GM21529 (cell line): ENCODE measurements at regions not wholly inside any gene's neighbourhood (a gene's known extent, or its start where the extent isn't known, plus 50 kb on each side); places are given as distances from the start of the nearest gene placed in this dataset.

Experiments
- ATAC-seq: cut with Tn5 transposase; IDR thresholded peaks from one replicate; pipeline ENCODE4 v1.9.1; 2021; ENCODE audit not compliant: unreplicated experiment

DNA sequence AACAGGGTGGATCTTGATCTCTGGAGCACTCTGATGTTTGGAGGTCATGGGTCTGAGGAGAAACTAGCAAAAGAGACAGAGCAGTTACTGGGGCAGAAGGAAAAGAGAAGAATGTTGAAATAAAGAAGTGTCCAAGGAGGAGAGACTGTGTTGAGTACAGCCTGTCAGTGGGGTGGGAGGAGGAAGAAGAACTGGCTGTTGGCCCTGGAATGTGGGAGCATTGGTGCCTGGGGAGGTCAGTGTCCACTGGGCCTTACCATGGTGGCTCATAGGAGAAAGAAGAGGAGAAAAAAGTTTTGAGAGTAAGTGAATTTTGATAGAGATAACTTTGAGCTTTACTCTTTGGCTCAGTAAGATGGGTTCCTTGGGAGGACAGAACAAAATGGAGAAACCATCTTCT is 499.0 kb downstream of the TXNL1 start:
- ATAC-seq: no peak

DNA sequence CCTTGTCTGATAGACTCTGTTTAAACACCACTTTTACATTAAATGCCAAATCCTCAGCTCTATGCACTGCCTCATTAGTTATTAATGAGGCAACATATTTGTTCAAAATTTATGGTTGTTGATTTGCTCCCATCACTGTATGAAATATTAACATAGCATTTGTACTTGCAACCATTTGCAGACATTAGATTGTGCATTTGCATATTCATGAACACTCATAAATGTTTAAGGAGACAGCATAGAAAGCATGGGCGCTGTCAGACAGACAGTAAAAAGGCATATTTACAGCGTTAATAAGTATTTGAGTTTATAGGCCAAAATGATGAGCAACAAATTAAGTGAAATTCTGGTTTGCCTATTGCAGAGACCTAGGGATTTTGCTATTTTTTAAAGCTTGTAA is 502.3 kb downstream of the TXNL1 start:
- ATAC-seq: no peak

DNA sequence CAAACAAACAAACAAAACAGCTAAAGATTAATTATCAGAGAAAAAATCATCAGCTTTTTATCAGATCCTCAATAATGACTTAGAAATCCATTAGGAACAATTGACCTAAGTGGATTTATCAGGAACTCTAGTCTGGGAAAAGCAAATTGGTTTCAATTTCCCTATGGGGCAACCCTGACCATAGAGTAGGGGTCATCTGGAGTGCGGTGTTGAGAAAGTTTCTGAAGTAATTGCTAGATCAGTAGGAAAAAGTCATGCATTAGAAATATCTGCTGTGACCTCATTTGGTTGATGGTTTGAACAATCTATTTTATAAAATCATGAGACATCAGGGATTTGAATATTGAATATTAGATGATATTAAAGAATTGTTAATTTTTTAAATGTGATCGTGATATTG is 507.9 kb downstream of the TXNL1 start:
- no peak for ATAC-seq

DNA sequence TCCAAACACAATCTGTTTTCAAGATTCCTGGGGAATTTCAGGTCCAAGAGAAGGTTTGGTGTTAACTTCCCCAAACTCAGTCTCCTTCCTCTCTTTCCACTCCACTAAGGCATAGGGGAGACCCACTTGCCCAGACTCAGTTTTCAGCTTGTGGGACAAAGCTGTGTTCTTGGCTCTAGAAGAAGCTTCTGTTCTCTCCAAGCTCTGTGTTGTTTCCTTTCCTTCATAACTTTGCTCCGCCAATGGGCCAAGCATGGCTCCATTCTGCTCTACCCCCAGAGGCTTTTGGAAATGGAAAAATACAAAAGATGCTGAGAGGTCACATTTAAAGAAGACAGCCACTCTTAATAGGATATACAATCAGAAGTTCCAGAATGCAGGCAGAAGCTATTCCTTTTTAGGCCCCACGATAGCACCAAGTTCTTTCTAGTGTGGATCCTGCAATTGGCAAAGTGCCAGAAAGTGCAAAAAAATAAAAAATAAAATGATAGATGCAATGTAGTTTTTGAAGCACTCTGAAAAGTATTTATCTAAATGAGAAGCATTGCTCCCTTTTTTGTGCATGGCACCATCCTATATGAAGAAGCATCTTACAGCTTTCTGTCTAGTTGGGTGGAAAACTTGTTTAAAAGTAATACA is 510.1 kb downstream of the TXNL1 start:
- no peak for ATAC-seq

DNA sequence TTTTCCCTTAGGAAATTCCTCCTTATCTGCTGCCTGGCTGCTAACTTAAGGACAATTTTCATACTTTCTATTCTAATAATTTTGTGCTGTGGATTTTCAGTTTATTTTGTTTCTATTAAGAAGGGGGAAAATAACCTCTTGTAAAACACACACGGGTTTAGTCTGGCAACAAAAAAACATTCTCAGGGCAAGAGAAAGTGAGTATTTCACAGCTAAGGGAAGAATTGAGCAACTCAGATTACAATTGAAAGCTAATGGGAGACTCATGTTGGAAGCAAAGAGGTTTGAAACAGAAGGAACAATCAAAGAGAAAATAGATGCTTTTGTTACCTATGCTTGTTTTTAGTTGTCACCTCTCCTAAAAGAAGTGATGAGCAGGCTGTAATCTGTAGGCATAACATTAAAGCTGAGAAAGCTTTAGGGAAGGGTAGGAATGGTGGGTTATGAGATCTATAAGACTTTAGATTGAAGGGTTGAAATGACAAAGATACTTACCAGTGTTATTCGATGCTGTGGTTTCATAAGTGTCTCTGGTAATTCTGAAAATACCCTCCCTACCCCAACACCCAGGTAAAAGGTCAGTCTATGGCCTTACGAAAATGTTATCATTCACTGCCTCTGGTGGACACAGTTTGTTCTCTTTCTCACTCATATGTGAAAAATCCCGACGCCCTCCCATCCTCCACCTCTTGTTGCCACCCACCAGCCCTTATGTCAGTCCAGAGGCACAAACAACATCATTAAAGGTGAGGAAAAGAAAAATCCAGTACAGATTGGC is 510.9 kb downstream of the TXNL1 start:
- no peak for ATAC-seq

DNA sequence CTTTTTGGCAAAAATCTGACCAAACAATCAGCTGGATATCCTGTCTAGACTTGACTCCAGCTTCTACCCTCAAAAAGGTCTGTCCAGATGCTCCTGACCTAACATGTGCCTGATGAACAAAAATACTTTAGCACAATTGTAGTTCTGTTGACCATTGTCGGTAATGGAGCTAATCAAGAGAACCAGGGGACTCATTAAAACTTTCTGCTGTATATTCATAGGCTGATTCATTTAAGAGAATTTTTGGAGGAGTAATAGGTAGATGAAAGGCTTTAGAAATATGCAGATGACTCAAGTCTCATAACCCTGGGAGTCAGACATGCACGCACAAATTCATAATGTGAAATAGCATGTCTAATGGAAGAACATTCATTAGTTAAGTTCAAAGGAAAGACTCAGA is 514.2 kb downstream of the TXNL1 start:
- ATAC-seq: no peak

DNA sequence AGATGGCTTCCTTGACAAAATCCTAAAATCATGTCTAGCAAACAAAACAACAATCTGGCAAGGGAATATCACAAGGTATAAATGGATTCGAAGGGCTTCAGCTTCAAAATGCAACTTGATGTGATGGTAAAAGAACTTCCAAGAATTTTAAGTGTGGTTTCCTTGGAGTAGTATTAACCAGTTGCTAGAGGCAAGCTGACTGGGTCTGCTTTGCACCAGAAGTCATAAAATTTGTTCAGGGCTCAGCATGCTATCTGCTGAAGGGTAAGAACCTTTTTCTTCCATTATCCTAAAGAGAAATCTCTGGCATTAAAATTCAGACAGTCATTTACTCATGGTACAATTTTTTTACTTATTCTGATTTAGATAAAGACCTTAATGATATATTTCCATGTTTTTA is 516.7 kb downstream of the TXNL1 start:
- no peak for ATAC-seq

DNA sequence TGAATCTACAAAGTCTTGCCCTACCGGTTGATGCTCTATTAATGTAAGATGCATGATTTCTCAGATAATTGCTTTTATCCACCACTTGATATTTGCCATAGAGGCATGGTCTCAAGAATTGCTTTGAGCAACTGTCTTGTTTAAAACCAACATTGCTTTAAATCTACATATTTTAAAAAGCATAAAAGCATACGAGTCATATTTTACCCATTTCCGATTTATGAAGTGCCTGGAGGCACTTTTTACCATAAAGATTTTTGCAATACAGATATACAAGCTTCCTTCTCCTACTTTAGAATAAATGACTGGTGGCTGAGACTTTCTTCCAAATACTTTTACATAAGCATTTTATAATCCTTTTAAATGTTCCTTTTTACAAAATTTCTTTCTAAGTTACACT is 517.6 kb downstream of the TXNL1 start:
- no peak for ATAC-seq

DNA sequence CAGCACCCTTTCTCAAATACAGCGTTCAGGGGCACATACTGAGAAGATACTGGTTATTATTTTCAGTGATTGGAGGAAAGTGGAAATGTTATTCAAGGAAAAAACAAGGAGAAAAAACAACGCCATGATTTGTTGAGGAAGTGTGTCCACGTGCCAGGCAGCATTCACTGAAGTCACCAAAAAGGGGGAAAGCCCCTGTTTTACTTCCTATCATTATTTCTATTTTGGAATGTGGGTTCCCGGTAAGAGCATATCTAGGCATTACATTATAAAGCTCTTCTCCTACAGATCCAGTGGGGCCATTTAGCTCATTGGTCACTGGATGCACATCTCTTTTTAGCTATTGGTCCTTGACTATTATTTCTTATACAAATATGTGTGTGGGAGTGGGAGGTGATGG is 518.7 kb downstream of the TXNL1 start:
- ATAC-seq: no peak

DNA sequence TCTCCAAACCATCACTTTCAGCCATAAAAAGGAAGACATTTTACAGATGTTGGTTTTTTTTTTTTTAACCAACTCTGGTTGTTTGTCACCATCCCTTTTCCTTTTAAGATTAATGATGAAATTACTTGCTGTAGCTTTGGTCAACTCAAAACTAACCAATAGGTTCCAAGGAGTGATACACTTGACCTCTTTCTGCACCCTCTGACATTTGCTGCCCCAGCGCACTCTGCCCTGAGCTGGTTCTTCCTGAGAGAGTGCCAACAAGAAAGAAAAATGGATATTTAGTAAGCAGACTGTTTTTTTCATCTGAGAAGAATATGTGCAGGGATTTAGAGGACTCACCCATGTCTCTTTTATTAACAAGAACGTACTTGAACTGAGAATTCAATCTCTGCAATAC is 520.0 kb downstream of the TXNL1 start:
- no peak for ATAC-seq

DNA sequence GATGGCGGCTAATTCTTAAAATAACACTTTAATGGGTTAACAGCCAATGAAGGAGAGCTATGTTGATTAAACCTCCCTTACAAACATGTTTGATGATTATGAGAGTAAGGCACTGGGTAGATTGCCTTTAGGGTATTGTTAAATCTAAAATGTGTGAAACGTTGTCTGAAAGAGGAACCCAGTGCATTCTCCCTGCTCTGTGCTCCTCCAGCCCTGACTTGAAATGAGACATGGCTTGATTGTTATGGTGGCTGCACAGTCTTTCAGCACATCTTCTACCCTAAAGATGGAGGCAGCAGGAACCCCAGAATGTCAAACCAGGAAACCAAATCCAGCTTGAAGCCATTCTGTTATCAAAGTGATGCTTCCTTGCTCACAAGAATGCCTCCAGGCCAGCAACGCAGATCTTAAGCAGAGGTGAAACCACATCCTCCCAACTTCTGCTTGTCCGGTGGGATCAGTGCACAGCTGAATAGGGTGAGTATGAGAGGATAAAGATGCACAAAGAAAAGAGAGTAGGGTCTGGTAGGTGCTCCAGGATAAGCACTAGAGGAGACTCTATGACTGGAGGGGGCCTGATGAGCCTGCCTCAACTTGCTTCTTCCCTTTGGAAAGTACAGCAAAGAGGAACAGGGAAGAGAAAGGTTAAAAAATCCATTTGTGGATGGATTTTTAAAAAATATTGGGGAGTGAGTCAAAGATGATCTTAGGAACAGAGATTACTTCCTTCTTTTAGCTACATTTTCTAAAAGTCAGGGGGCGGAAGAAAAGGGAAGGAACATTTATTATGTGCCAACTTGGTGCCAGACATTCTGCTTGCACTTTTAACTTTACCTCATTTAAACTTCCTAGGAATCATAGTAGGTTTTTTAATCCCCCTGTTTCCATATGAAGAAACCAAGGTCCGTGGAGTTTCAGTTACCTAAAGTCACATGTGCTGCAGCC is 523.0 kb downstream of the TXNL1 start:
- no peak for ATAC-seq

DNA sequence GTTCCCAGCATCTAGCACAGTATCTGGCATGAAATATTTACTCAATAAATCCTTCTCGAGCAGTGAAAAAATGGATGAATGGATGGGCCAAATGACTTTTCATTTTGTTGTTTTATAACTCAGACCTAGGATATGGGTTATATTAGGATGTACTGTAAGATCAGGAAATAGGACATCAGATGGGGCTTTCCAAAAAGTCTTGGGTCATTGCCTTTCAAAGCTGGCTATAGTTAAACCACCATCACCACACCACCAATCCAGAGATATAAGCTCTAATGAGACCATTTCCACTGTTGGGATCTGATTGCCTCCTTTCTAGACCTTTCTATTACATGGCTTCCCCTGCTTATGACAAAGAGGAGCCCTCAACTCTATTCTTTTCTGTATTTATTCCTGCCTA is 525.0 kb upstream of the TCF4 start:
- ATAC-seq: no peak

DNA sequence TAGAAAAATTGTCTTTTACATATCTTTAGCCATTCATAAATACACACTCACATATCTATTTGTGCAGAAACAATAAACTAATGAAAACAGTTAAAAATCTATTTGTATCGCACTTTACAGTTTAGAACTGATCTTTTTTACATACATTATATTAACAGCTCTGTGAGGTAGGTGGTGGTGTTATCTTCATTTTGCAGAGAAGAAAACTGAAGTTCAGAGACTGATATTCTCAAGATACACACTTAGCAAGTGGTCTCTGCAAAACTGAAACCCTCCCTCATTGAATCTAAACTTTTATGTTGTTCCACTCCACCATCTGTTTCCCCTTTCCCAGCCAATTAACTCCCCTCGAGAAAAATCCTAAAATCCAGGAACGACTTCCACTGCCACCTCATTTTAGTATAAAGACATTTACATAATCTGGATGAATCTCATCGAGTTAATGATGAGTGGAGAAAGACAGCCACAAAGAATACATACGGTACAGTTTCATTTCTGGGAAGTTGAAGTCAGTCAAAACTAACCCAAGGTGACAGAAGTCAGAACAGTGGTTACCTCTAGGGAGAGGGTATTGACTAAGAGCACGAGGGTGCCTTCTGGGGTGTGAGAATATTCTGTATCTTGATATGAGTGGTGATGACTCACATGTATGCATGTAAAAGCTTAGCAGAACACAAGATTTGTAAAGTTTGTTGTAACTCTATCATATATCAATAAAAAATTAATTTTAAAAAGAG is 524.2 kb upstream of the TCF4 start:
- ATAC-seq: peak; percentile 96

DNA sequence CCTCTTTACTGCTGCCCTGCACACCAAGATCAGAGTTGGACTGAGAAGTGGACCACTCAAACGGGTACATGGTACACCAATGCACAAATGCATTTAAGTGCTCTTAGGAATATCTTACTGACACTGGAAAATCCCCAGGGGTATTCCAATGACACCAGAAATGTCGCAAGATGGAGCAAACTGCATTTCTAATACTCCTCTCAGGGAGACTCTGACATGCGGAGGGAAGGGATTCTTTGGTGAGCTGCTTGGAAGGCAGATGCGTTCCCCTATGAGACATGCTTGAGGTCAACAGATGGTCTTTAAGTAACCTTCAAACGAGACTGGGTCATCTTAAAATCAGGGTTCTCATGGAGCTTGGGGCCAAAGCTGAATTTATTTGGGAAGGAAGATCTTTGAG is 521.8 kb upstream of the TCF4 start:
- ATAC-seq: no peak

DNA sequence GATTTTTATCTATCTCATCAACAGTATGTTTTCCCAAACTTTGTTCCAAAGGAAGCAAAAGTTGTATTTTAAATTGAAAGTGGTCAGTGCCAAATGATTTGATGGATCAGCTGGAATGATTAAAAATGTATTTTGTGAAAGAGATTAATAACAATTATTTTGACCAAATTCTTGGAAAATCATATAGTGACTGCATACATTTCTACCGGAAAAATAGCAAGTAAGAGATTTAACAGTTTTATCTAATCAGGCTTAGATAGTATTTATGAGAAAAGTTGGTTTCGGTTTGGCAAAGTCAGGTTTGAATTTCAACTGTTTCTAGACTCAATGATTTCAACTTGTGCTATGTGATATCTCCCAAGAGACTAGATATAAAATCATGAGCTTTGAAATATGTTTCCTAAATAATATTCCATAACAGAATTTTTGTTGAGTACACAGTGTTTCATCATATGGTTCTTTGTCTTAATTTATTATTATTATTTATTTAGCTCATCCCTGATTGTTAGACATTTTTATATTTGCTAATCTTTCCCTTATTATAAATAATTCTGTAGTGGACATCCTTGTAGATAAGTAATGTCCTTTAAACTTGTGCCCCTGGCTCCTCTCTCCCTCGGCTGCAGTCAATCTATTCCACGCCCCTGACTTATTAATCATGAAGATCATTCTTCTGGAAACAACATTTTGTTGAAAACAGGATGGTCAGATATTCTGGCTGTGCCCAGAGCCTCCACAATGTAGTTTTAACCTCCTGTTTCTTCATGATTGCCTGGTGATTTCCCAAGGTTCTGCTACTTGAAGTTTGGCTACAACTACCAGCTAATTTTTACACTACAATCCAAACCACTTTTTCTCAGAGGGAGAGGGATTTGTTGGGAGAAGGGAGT is 520.7 kb upstream of the TCF4 start:
- no peak for ATAC-seq

DNA sequence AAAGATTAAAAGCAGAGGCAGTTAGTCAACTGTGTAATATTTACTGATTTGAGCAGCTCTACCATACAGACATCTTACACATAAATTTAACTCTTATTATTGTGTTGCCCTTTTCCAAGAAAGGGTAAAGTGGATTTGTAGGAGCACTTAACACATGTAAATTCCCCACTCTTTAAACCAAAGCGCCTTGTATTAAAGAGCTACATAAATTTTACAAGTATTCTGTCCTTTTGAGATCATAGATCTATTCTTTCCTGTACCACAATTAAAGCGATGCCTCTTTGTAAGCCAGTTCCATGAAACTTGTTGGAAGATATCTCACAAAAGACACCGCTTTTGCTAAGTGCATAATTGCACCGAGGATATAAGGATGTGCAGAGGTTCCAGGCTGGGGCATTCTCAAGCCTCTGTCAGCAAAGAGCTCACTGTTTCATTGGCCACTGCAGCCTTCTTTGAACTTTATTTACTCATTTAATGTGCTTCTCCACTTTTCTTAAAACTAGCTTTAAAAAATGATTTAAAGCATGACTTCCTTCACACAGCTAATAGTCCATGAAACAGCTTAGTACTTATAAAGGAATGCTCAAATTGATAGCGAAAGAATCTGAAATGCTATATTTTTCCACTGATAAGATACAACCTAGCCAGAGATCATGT is 520.0 kb upstream of the TCF4 start:
- ATAC-seq: no peak

DNA sequence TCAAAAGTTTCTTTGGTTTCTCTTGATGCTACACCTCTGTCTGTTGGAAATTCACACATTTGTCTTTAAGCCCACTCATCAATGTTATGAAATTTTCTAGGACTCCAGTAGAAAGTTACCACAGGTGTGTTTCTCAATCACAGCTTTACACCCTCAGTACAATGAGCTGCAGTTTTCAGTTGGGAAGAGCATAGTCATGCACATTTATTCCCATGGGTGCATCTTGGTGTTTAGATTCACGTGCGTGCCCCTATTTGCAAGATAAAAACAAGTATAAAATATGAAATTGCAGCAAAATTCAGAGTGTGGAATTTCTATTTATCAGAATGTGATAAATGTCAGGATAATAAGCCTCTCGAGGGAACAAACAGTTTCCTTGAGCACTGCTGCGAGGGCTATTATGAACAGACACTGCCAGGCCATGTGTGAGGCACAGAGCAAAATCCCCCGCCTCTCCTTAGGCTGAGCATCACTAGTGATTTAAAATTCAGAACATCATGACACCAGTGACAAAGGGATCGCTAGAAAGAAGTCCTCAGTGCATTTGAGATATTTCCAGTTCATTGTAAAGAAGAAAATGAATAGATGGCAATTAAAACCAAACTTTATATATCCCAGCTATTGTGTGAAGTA is 512.2 kb upstream of the TCF4 start:
- no peak for ATAC-seq

DNA sequence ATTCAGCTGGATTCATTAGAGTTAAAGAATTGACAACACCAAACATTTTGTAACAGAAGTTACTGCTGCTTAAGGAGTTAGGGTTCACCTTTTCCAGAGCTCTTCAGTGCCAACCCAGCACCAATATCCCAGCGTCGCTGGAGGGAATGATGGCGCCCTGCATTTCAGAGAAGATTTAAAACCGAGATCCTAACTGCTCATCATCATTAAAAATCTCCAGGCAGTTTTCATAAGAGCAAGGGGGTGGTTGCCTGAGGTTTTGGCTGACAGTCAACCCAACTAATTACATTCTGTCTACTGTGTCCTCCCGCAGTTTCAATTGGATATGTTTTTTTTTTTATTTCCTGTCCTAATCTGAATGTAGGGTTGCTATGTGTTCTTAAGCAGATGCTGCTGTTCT is 509.6 kb upstream of the TCF4 start:
- no peak for ATAC-seq

DNA sequence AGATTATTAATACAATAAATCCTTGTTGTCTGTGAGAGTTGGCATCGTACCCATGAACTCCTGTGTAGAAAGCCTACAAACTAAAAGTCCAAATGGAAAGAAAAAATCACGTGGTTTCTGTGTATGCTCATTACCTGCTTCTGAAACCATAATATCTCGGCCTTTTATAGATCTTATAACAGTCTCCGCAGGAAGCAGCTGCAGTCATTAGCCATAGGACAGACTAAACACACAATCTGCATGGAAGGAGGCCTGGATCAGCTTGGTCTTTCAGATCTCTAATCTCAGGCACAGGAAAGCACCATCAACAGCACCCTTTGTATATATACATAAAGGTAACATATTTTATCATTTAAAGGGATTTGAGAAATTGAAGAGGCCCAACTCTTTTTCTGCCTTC is 508.9 kb upstream of the TCF4 start:
- ATAC-seq: no peak
